HG03135 (cell line): ENCODE measurements at regions not wholly inside any gene's neighbourhood (a gene's known extent, or its start where the extent isn't known, plus 50 kb on each side); places are given as distances from the start of the nearest gene placed in this dataset.
"Not testable (repeated sequence)": the region's sequence is repeated elsewhere in the genome, so short reads cannot be mapped to it uniquely, and the experiment has no call there.

Source experiments
- ATAC-seq: cut with Tn5 transposase; IDR thresholded peaks from one replicate; pipeline ENCODE4 v1.9.1; 2021; ENCODE audit warnings: mild to moderate bottlenecking, moderate library complexity; ENCODE audit not compliant: unreplicated experiment

DNA sequence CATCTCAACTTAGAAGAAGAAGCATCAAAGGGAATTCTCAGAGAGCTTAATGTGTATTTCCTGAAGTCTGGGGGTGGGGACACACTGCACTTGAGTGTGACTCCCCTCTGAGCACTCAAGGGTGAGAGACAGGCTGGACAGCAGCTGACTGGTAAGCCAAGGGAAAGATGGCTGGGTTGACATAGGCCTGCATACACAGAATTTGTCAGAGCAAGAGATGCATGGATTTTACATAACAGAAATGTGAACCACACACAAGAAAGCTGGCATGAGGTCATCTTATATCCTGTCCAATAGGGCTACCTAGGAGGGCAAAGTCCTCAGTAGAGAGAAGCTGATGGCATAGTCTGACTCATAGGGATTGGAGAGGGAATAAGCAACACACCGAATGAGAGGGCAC is 114.3 kb upstream of the EPB41L4A start:
- ATAC-seq: no peak

- ATAC-seq: no peak
Observed at GRCh38 chr5:112534067-112534583, 115.0 kb upstream of the EPB41L4A start.

GRCh38 chr5:112534611-112535255 is 115.7 kb upstream of the EPB41L4A start:
- no peak for ATAC-seq

- ATAC-seq: no peak
Observed at GRCh38 chr5:112535356-112535755, 116.3 kb upstream of the EPB41L4A start.

DNA sequence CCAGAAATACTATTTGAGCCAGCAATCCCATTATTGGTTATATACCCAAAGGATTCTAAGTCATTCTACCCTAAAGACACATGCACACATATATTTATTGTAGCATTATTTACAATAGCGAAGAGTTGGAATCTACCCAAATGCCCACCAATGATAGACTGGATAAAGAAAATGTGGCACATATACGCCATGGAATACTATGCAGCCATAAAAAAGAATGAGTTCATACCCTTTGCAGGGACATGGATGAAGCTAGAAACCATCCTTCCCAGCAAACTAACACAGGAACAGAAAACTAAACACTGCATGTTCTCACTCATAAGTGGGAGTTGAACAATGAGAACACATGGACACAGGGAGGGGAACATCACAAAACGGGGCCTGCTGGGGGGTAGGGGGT is 125.5 kb upstream of the EPB41L4A start:
- not testable (repeated sequence) for ATAC-seq

DNA sequence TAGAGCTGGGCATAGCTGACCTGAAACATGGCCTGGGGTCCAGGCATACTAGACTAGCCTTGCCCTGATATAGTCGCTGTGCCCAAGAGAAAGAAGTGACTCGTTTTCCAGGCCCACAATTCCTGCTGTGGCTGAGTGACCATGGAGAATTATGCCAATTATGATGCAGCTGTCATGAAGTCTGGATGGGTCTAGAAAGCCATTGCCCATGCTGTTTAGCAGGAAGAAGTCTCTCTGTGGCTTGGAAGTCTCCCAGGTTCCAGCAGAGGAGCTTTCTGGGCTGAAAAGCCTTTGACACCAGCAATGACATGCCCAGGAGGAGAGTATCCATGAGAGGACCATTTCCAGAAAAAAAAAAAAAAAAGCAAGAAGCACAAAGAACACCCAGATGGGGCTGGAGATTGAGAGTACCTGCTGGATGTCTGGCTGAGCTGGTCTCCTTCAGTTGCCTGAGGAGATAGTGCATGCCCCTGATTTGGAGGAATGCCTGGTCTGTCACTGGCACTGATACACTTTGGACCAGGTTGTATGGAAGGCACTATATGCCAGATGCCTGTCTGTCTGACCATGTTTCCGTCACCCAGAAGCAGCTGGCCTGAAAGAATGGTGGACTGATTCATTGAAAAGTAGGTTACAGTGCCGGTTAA is 128.0 kb upstream of the EPB41L4A start:
- no peak for ATAC-seq

DNA sequence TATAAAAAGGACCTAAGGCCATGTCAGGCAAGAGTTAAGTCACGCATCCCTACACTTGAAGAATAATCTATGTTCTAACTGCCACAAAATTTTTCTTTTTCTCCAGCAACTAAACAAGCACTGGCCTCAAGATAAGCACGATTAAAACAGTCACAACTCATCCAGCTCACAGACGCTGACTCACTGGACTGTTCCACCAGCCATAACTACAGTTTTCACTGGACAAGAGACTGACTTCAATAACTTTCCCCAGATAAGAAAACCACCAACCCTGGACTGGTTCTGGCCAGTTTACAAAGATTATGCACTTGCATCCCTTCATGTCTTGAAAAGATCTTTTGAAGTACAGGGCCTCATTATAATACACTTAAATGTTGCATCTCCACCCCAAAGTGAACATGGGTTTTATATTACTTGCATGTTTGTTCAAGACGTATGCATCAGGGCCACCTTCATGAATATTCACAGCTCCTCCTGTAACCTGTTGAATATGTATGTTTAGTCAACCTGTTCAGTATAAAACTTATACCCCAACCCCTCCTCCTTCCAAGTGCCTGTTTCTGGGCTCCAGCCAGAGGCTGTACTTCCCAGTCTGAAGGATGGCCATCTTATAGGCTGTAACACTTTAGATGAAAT is 129.3 kb upstream of the EPB41L4A start:
- ATAC-seq: no peak

DNA sequence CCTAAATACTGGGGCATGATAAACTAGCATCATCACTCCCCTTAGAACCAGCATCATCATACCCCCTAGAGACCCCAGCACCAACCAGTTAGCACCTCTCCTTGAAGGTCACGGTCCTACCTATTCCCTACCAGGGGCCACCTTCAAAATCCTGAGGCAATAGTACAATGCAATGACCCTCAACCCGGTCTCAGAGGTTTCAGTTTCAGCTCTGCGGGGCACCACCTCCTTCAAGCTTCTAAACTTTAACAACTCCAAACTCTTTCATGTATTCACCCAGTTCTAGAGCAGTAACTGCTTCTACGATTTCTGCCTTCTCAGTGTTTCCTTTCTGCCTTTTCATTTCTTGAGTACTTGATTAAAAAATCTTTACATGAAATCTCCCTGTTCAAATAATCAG is 130.1 kb upstream of the EPB41L4A start:
- no peak for ATAC-seq

GRCh38 chr5:112549605-112550166 is 130.6 kb upstream of the EPB41L4A start:
- ATAC-seq: no peak

GRCh38 chr5:112551419-112552032 is 132.4 kb upstream of the EPB41L4A start:
- ATAC-seq: peak; percentile 47

DNA sequence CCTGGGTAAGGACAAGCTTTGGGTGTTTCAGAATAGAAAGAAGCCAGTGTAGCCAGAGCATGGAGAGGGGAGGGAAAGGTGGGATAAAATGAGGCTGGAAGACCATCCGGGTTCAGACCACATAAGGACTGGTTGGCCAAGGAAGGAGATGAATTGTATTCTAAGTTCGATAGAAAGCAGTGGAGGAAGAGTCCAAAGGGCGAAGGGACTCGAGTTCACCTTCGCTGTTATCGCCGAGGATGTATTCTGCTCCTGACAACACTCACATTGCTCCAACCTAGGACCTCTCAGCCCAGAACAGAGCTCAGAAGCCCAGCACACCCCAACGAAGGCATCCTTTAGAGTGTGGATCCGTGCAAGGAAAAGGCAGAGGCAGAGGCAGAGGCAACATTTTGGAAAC is 133.1 kb upstream of the EPB41L4A start:
- ATAC-seq: no peak

DNA sequence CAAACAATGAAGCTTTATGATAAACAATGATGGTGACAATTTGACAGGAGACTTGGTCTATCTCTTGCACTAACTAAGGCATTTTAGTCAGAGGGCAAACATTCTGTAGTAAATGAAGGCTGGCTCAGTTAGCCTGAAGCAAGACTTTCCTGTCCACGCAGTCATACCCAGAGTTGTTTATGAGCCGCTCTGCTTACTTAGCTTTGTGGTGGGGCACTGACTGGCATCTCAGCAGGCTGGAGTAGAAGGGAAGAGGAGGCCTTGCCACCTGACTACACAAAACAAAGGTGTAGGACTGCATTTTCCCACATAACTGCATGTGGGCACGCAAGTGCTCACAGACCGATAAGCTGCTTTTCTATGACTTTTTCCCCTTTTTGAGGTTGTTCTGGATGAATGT is 133.7 kb upstream of the EPB41L4A start:
- no peak for ATAC-seq

DNA sequence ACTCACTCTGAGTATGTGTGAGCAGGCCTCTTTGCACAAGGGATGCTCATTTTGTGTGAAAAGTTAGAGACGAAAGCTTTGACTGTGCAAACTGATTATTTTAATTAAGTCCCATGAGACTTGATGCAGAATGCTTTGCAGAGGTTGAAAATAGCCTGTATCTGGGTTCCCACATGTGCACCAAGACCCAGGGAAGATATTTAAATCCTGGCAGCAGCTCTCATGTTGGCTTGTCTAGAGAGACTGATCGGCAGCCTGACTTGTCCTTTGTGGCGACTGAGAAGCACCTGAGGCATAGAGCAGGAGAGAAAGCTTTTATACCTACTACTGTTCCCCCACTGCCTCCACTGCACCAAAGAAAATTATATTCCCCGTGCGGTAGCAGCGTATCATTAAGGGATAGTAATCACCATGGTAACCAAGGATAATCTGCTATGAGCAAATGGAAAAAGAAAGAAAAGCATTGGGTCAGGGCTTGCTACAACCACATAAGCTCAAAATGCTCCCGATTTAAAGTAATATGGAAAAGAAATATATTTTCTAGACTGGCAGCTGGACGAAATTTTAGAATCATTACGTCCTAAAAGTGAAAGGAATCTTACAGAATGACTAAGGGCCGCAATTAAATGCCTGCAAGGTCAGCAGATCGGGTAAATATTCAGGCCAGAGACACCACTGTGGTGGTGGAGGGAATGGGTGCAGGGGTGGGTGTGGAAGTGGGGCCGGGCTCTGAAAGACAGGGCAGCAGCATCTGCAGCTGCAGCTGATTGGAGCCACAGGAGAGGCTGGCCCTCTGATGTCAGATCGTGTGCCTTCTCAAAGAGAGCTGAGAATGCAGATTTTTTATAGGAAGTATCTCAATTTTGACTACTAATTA is 135.3 kb upstream of the EPB41L4A start:
- ATAC-seq: no peak

- no peak for ATAC-seq
Observed at GRCh38 chr5:112555197-112555596, 136.1 kb upstream of the EPB41L4A start.

GRCh38 chr5:112555691-112556090 is 136.6 kb upstream of the EPB41L4A start:
- ATAC-seq: no peak

GRCh38 chr5:112559501-112559900 is 140.4 kb upstream of the EPB41L4A start:
- ATAC-seq: not testable (repeated sequence)

DNA sequence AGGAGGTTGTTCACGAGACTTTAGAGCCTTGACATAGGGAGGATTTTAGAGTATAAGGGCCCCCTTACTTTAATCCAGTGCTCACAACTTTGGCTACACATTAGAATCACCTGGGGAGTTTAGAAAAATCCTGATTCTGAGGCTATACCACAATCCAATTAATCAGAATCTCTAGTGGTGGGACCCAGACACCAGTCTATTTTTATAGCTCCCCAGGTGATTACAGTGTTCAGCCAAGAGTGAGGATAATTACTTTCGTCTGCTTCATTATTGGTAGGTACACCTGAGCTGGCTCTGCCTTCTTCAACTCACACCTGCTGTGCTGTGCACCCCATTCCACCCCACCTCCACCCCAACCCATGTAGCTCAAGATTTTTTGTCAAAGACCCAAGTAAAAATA is 141.3 kb upstream of the EPB41L4A start:
- ATAC-seq: no peak

- ATAC-seq: no peak
Observed at GRCh38 chr5:112563169-112563826, 144.2 kb upstream of the EPB41L4A start.

GRCh38 chr5:112566251-112566650 is 147.2 kb upstream of the EPB41L4A start:
- no peak for ATAC-seq

- no peak for ATAC-seq
Observed at GRCh38 chr5:112569596-112569995, 150.5 kb upstream of the EPB41L4A start.
